ENCODE measurements at regions not wholly inside any gene's neighbourhood (a gene's known extent, or its start where the extent isn't known, plus 50 kb on each side); places are given as distances from the start of the nearest gene placed in this dataset.

DNA sequence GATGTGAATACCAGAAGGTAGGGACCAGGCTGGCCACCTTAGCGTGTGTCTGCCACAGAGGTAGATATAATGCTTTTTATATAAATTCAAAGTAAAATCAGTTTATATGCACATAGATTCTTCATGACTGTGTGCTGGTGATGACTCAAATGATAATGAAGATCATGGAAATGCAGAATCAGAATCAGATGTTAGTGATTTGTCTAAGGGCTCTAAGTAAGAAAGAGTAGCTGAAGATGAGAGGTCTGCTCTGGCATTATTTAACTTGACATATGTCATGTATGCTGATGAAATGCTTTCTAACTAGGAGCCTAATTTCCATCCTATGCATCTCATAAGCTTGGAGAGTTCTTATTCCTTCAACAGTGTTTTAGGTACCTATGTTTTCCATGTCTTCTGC lies 50.3 kb upstream of the DPH6 start:
- DNase-seq, result no peak

GRCh38 chr15:35602836-35603235 lies 56.9 kb upstream of the DPH6 start:
- DNase-seq, result no peak

- no peak for DNase-seq
Observed at GRCh38 chr15:35603301-35603700, 57.3 kb upstream of the DPH6 start.

GRCh38 chr15:35603856-35604255 lies 57.9 kb upstream of the DPH6 start:
- no peak for DNase-seq

GRCh38 chr15:35605764-35606449 lies 59.9 kb upstream of the DPH6 start:
- no peak for DNase-seq

DNA sequence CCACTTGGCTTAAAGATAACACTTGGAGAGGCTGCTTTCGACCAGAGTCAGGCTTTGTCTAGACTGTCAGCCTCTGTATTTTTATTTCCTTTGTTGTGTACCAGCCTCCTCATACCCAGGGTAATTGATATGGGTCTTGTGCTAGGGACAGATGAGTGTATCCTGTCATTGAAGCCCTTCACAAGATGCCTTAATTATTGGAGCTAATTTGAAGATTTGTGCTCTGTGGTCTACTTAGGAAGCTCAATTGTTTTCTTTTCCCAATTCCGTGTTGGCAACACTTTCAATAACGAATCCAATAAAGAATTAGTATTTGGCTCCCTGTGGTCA lies 60.5 kb upstream of the DPH6 start:
- no peak for DNase-seq

GRCh38 chr15:35616498-35617271 lies 70.7 kb upstream of the DPH6 start:
- DNase-seq, result no peak

- DNase-seq, result no peak
Observed at GRCh38 chr15:35618260-35619188, 72.6 kb upstream of the DPH6 start.

GRCh38 chr15:35622641-35623340 lies 76.8 kb upstream of the DPH6 start:
- DNase-seq, result no peak

DNA sequence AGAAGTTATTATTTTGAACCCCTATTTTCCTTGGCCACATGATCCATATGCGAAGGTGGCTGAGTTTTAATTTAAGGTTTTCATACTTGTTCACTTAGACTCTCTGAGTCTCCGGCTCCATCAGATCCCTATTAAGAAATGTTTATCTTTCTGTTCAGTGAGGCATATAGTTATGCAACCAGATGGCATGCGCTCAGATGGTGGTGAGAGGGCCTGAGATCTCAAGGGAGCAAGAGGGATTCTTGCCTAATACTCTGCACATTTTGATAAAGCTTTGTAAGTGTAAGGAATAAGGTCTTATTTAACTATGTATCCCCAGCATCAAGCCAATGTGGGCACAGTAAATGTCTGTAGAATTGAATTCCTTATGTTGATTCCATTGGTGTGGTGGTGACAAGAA lies 78.9 kb upstream of the DPH6 start:
- DNase-seq, result no peak

DNA sequence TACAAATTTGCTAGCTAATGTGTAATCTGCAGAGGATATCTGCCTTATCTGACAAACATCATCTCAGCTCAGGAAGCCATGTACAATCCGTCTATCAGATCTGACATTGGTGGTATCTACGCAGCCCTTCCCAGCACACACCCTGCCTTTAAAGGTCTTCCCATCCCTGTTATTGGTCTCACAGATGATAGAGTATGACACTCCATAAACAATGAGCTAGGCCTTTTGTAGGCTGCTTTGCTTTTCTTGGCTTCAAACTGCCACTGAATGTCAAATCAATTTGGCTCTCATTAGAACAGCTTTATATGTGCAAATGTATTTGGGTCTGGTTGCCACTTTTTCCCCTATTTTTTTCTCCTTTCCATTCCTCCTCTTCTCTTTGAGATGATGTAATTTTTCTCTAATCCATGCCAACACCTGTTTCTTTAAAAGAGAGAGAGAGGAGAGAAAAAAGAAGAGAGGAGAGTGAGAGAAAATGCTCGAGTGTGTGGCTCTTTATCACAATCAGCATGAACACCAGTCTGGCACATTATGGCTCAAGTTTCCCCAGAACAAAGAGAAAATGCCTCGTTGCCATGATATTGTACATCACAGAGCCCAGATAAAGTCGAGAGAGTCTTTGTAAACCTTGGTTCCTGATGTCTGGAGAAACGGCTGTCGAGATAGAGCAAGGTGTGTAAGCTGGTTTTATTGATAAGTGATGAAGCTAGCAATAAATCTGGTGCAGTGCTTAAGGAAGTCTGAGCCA lies 80.8 kb upstream of the DPH6 start:
- DNase-seq, result no peak

DNA sequence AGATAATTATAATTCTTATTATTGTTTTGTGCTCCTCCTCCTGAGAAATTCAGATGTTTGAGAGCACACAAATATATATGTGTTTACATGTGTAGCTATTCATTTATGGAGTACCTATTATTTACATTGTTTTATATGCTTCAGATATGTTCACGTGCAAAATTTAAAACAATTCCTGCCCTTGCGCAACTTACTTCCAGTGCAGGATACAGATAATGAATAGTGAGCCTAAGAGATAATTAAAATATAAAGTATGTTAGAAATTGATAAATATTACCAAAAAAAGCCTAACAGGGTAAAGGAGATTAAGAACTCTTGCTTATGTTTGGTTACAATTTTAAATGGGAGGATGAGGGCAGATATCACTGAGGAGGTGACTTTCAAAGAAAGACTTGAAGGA lies 81.7 kb upstream of the DPH6 start:
- no peak for DNase-seq

GRCh38 chr15:35629766-35630165 lies 83.8 kb upstream of the DPH6 start:
- no peak for DNase-seq

GRCh38 chr15:35630532-35630931 lies 84.6 kb upstream of the DPH6 start:
- DNase-seq, result no peak

- DNase-seq, result no peak
Observed at GRCh38 chr15:35630985-35631384, 85.0 kb upstream of the DPH6 start.

- DNase-seq, result no peak
Observed at GRCh38 chr15:35633677-35634076, 87.7 kb upstream of the DPH6 start.

DNA sequence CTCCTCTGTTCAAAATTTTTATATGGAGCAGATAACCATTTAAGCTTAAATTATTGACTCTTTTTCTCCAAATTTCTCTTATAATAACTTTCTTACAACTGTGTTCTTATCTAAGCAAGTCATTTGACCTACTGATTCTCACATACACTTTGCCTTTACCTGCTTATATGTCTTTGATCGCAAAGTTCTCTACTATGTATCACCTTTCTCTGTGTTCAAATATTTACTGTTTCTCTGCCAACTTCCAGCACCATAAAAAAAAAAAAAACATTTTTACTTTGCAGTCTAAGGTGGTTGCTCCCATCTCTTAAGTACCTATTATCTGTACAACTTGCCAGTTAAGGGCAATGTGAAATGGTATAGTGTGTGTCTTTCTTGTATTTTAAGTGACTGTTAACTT lies 100.8 kb upstream of the DPH6 start:
- no peak for DNase-seq

- no peak for DNase-seq
Observed at GRCh38 chr15:35647303-35647702, 101.3 kb upstream of the DPH6 start.

GRCh38 chr15:35648941-35649340 lies 103.0 kb upstream of the DPH6 start:
- no peak for DNase-seq

GRCh38 chr15:35649575-35649974 lies 103.6 kb upstream of the DPH6 start:
- DNase-seq, result no peak

GRCh38 chr15:35654332-35654731 lies 108.4 kb upstream of the DPH6 start:
- no peak for DNase-seq

DNA sequence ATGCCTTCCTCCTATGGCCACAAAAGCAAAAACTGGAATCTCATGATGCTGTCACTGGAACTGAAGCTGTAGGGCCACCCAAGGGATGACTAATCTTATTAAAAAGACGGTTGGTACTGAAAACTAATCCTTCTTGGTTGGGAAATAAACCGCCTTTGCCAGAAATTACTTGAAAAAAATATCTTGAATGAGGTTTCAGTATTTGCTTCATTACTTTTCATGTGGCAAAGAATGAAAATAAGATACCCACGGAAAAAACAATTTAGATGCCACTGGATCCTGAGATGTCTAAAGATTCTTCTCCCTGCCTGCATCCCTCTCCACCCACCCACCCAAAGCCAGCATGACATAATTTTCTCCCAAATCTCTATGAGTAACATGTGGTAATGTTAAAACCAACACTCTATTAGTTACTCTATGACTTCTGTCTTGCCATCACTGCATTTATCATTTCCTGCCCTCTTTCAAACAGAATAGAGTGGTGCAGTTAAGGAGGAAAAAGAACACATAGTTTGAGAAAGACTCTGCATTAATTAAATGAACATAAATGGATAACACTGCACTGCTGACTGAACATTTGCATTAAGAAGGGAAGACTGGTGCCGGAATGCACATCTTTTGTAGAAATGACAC lies 111.8 kb upstream of the DPH6 start:
- DNase-seq, result no peak
